Peyer's patch (tissue), 4 donors: ENCODE measurements at regions not wholly inside any gene's neighbourhood (a gene's known extent, or its start where the extent isn't known, plus 50 kb on each side); places are given as distances from the start of the nearest gene placed in this dataset.

Source experiments
- DNase-seq, 3 donors: peaks; one replicate each; pipeline ENCODE4 v3.0.0-alpha.2; 2017 to 2019
- H3K27ac ChIP-seq, 4 donors: fragments of 200-600 bp; sonication (generic); one replicate each; pipeline ENCODE4 v1.5.1; 2016 to 2019
- H3K27me3 ChIP-seq, 2 donors: fragments of 200-600 bp; sonication (generic); one replicate each; pipeline ENCODE4 v1.5.1; 2019
- H3K36me3 ChIP-seq, 3 donors: fragments of 200-600 bp; sonication (generic); one replicate each; pipeline ENCODE4 v1.5.1; 2016 to 2019
- H3K4me1 ChIP-seq, 4 donors: fragments of 200-600 bp; sonication (generic); one replicate each; pipeline ENCODE4 v1.5.1; 2016 to 2019
- H3K4me3 ChIP-seq, 4 donors: fragments of 200-600 bp; sonication (generic); 1 replicate in 3 of 4; 2 replicates in 1 of 4; pipeline ENCODE4 v1.5.1; 2016 to 2019; ENCODE audit warnings: mild to moderate bottlenecking in 1 of 4
- H3K9me3 ChIP-seq, 4 donors: fragments of 200-600 bp; sonication (generic); one replicate each; pipeline ENCODE4 v1.5.1; 2016 to 2019; ENCODE audit warnings: mild to moderate bottlenecking in 1 of 4
- POLR2A ChIP-seq, 2 donors: fragments of 450-650 bp; IDR thresholded peaks; one replicate each; pipeline ENCODE4 v1.5.1; 2017; ENCODE audit warnings: antibody characterized with exemption in 2 of 2, mild to moderate bottlenecking in 2 of 2, moderate library complexity in 2 of 2
- TF ChIP-seq, protein P1 (sequence below), 6 experiments: fragments of 450-650 bp in 4 of 6; fragments of 200-600 bp in 2 of 6; sonication (generic) in 1 of 6; IDR thresholded peaks; one replicate each; pipeline ENCODE4 v1.5.1; 2017 to 2019; ENCODE audit warnings: antibody characterized with exemption in 6 of 6, mild to moderate bottlenecking in 3 of 6, moderate library complexity in 1 of 6

DNA sequence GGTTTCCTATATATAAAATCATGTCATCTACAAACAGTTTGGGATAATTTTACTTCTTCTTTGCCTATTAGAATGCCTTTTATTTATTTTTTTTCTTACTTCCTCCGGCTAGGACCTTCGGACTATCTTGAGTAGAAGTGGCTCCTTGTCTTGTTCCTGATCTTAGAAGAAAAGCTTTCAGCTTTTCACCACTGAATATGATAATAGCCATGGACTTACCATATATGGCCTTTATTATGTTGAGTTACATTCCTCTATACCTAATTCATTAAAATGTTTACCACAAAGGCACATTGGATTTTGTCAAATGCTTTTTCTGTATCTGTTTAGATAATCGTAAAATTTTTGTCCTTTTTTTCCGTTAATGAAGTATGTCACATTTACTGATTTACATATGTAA is 395.7 kb downstream of the NXPH1 start:
- TF ChIP-seq, protein P1, sequence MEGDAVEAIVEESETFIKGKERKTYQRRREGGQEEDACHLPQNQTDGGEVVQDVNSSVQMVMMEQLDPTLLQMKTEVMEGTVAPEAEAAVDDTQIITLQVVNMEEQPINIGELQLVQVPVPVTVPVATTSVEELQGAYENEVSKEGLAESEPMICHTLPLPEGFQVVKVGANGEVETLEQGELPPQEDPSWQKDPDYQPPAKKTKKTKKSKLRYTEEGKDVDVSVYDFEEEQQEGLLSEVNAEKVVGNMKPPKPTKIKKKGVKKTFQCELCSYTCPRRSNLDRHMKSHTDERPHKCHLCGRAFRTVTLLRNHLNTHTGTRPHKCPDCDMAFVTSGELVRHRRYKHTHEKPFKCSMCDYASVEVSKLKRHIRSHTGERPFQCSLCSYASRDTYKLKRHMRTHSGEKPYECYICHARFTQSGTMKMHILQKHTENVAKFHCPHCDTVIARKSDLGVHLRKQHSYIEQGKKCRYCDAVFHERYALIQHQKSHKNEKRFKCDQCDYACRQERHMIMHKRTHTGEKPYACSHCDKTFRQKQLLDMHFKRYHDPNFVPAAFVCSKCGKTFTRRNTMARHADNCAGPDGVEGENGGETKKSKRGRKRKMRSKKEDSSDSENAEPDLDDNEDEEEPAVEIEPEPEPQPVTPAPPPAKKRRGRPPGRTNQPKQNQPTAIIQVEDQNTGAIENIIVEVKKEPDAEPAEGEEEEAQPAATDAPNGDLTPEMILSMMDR (IDR thresholded peaks at IDR 0.05): no peak
- no peak for TF ChIP-seq POLR2A (IDR thresholded peaks at IDR 0.05)
- no peaks in the 10 kb centered on the region for H3K4me1 ChIP-seq
- DNase-seq: no peak

DNA sequence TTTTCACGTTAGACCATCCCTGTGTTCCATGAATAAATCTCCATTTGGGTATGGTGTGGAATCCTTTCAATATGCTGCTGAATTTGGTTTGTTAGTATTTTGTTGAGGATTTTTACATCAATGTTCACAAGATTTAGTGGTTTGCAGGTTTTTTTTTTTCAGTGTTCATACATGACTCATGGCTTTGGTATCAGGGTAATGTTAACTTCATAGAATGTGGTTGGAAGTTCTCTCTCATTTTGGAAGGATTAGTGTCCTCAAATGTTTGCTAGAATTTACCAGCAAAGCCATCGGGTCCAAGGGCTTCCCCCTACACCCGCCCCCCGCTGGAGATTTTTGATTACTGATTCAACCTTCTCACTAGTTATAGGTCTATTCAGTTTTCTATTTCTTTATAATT is 398.0 kb downstream of the NXPH1 start:
- H3K27ac ChIP-seq: no peak overlapping the region
- no peaks in the 10 kb centered on the region for H3K4me1 ChIP-seq
- DNase-seq: no peak
- H3K36me3 ChIP-seq: no peaks in the 10 kb centered on the region
- H3K4me3 ChIP-seq: no peak overlapping the region
- H3K27me3 ChIP-seq: no peaks in the 10 kb centered on the region
- no peaks in the 10 kb centered on the region for H3K9me3 ChIP-seq
- TF ChIP-seq POLR2A (IDR thresholded peaks at IDR 0.05): no peak
- TF ChIP-seq, protein P1 (IDR thresholded peaks at IDR 0.05): no peak

More for the DNA sequence above, 395.7 kb downstream of the NXPH1 start:
- Histone ChIP-seq H3K4me3 (no peak overlapping the region), H3K27me3 (no peaks in the 10 kb centered on the region), H3K9me3 (no peaks in the 10 kb centered on the region), H3K36me3 (no peaks in the 10 kb centered on the region), H3K27ac (no peak overlapping the region)

DNA sequence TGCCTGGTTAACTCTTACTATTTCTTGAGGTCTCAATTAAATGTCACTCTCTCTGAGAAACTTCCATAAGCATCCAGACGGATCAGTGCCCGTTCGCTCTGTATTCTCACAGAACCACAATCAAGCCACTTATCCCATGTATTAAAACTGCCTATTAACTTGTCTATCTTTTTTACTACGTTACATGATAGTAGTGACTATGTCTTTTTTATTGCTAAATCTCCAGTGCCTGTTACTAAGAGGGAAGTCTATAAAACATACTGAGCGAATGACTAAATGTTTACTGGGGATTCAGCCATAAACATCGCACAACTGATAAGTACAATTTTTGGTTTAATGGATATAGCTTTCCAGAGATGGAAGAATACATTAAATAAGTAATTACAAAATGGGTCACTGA is 399.9 kb downstream of the NXPH1 start:
- H3K36me3 ChIP-seq: no peaks in the 10 kb centered on the region
- H3K9me3 ChIP-seq: peaks cover 0 to 1% (median 0%) of the 10 kb centered on the region in 4 donors
- H3K4me3 ChIP-seq: no peak overlapping the region
- no peak overlapping the region for H3K27ac ChIP-seq
- H3K4me1 ChIP-seq: no peaks in the 10 kb centered on the region
- TF ChIP-seq POLR2A (IDR thresholded peaks at IDR 0.05): no peak
- TF ChIP-seq, protein P1 (IDR thresholded peaks at IDR 0.05): no peak
- no peak for DNase-seq
- no peaks in the 10 kb centered on the region for H3K27me3 ChIP-seq

DNA sequence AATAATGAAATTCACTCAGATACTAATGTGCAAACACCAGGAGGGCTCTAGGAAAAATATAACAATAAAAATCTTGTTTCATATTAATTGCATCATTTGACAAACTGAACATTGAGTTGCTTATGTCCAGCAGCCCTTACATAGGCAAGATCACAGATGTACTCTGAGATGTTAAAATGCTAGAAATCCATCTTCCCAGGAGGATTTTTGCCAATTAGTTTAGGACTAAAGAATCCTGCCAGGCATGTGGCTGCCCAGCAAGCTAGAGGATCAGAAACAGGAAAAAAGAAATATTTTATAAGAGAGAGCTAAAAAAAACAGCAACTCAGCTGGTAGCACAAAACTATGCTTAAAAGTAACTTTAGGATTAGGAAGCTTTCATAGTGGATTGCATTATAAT is 407.8 kb downstream of the NXPH1 start:
- H3K4me3 ChIP-seq: no peak overlapping the region
- TF ChIP-seq POLR2A (IDR thresholded peaks at IDR 0.05): no peak
- TF ChIP-seq, protein P1 (IDR thresholded peaks at IDR 0.05): no peak
- no peaks in the 10 kb centered on the region for H3K4me1 ChIP-seq
- peaks cover 0 to 4% (median 0%) of the 10 kb centered on the region in 4 donors for H3K9me3 ChIP-seq
- no peaks in the 10 kb centered on the region for H3K27me3 ChIP-seq
- DNase-seq: no peak
- H3K27ac ChIP-seq: no peak overlapping the region
- no peaks in the 10 kb centered on the region for H3K36me3 ChIP-seq

DNA sequence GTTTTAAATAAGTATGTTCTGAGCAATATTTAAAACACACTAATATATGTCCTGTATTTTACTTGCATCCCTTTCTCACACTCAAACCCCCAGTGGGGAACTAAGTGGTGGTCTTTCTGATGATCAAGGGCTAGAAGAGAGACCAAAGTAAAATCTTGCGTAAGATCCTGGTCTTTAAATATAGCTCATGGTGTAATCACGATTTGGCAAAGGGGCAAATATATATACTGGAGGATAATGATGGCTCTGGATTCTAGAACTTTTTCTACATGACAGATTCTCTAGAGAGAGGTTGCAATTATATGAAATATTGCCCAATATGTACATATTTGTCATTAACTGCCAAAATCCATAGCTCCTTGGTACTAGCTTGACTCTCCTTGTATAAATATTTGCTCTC is 438.3 kb downstream of the NXPH1 start:
- Histone ChIP-seq H3K4me3 (no peak overlapping the region), H3K27ac (no peak overlapping the region), H3K27me3 (no peaks in the 10 kb centered on the region), H3K9me3 (no peaks in the 10 kb centered on the region), H3K36me3 (no peaks in the 10 kb centered on the region), H3K4me1 (no peaks in the 10 kb centered on the region)
- DNase-seq: no peak
- TF ChIP-seq POLR2A (IDR thresholded peaks at IDR 0.05): no peak
- TF ChIP-seq, protein P1 (IDR thresholded peaks at IDR 0.05): no peak

DNA sequence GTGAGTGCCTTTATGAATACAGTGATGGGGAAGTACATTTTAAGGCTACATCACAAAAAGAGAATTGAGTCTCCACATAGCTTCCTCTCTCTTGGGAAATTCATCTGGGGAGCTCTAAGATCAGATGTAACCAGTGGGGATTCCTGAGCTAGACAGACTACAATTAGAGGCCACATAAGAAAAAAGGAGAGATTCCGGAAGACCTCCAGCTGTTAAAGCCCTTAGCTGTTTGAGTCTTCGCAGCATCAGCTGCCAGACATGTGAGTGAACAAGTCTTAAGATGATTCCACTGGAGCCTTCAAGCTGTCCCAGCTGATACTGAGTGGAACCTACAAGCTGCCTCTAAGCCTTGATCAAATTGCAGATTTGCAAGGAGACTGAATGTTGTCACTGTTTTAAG is 448.5 kb downstream of the NXPH1 start:
- TF ChIP-seq, protein P1 (IDR thresholded peaks at IDR 0.05): no peak
- no peak for TF ChIP-seq POLR2A (IDR thresholded peaks at IDR 0.05)
- no peaks in the 10 kb centered on the region for H3K9me3 ChIP-seq
- no peaks in the 10 kb centered on the region for H3K27me3 ChIP-seq
- H3K4me1 ChIP-seq: no peaks in the 10 kb centered on the region
- DNase-seq: no peak
- no peak overlapping the region for H3K4me3 ChIP-seq
- no peaks in the 10 kb centered on the region for H3K36me3 ChIP-seq
- no peak overlapping the region for H3K27ac ChIP-seq
